Spleen (tissue), 7 donors: ENCODE measurements at regions not wholly inside any gene's neighbourhood (a gene's known extent, or its start where the extent isn't known, plus 50 kb on each side); places are given as distances from the start of the nearest gene placed in this dataset.

Experiments
- CTCF ChIP-seq, 11 experiments: fragments of 200-600 bp in 7 of 11; fragments of 450-650 bp in 4 of 11; sonication (generic) in 4 of 11; IDR thresholded peaks in 8 of 11; conservative IDR thresholded peaks in 3 of 11; 1 replicate in 7 of 11; 2 replicates in 4 of 11; pipeline versions ENCODE4 v1.4.0 to v1.8.0; 2016 to 2021; ENCODE audit warnings: antibody characterized with exemption in 11 of 11, inconsistent platforms in 4 of 11, mild to moderate bottlenecking in 1 of 11
- POLR2A ChIP-seq, 3 donors: fragments of 450-650 bp; IDR thresholded peaks; one replicate each; pipeline ENCODE4 v1.5.1; 2017; ENCODE audit warnings: antibody characterized with exemption in 3 of 3, mild to moderate bottlenecking in 1 of 3
- POLR2AphosphoS5 ChIP-seq, 3 donors: sonication (generic); formaldehyde crosslinking; IDR thresholded peaks; one replicate each; pipeline ENCODE4 v1.5.1; 2017; ENCODE audit warnings: antibody characterized with exemption in 3 of 3
- donor health status: DM: no; HTN: no; CAD: no; lungs with moderate emphysema.
- donor health status: DM: no; HTN: no; CAD: no.
- donor health status: DM: no; HTN: no; CAD: no.

- no peak for TF ChIP-seq CTCF (IDR thresholded peaks at IDR 0.05 in 8 of 11, conservative IDR thresholded peaks at IDR 0.05 in 3 of 11)
- no peak for TF ChIP-seq POLR2AphosphoS5 (IDR thresholded peaks at IDR 0.05)
- TF ChIP-seq POLR2A (IDR thresholded peaks at IDR 0.05): no peak
Measured at GRCh38 chr5:30368064-30368463, 825.4 kb upstream of the CDH6 start.
